Stomach (tissue), 4 donors: ENCODE measurements at regions not wholly inside any gene's neighbourhood (a gene's known extent, or its start where the extent isn't known, plus 50 kb on each side); places are given as distances from the start of the nearest gene placed in this dataset.

Experiments used
- CTCF ChIP-seq, 7 experiments: fragments of 450-650 bp in 4 of 7; fragments of 200-600 bp in 3 of 7; sonication (generic) in 3 of 7; IDR thresholded peaks; one replicate each; pipeline ENCODE4 v1.5.1; 2016 to 2019; ENCODE audit warnings: antibody characterized with exemption in 7 of 7, control low read depth in 2 of 7, mild to moderate bottlenecking in 1 of 7
- EP300 ChIP-seq: sonication (generic); formaldehyde crosslinking; IDR thresholded peaks from one replicate; pipeline ENCODE4 v1.6.1; 2017; ENCODE audit warnings: antibody characterized with exemption
- POLR2A ChIP-seq, 4 donors: fragments of 450-650 bp; IDR thresholded peaks; one replicate each; pipeline ENCODE4 v1.6.1; 2016; ENCODE audit warnings: antibody characterized with exemption in 4 of 4, control low read depth in 2 of 4, mild to moderate bottlenecking in 1 of 4, moderate library complexity in 1 of 4
- POLR2AphosphoS5 ChIP-seq, 3 donors: sonication (generic); formaldehyde crosslinking; IDR thresholded peaks; one replicate each; pipeline ENCODE4 v1.6.1; 2016; ENCODE audit warnings: antibody characterized with exemption in 3 of 3

- no peak for TF ChIP-seq CTCF (IDR thresholded peaks at IDR 0.05)
- no peak for TF ChIP-seq POLR2AphosphoS5 (IDR thresholded peaks at IDR 0.05)
- no peak for TF ChIP-seq POLR2A (IDR thresholded peaks at IDR 0.05)
- no peak for TF ChIP-seq EP300
These were observed 142.6 kb upstream of the GPC1 start for GRCh38 chr2:240292619-240293525.
